ENCODE measurements at regions not wholly inside any gene's neighbourhood (a gene's known extent, or its start where the extent isn't known, plus 50 kb on each side); places are given as distances from the start of the nearest gene placed in this dataset.

- no peaks in the 10 kb centered on the region for H3K27me3 ChIP-seq (ENCODE audit: insufficient read depth, low read length, poor library complexity)
- no peaks in the 10 kb centered on the region for H3K36me3 ChIP-seq (ENCODE audit: insufficient read depth, low read length)
- ATAC-seq (ENCODE audit: insufficient read depth, low read depth) (no peak), DNase-seq (no peak)
- no peak overlapping the region for H3K9ac ChIP-seq (ENCODE audit: low read depth, low read length)
- no peaks in the 10 kb centered on the region for H4K20me1 ChIP-seq (ENCODE audit: insufficient read depth, low read length)
- TF ChIP-seq, protein P1, sequence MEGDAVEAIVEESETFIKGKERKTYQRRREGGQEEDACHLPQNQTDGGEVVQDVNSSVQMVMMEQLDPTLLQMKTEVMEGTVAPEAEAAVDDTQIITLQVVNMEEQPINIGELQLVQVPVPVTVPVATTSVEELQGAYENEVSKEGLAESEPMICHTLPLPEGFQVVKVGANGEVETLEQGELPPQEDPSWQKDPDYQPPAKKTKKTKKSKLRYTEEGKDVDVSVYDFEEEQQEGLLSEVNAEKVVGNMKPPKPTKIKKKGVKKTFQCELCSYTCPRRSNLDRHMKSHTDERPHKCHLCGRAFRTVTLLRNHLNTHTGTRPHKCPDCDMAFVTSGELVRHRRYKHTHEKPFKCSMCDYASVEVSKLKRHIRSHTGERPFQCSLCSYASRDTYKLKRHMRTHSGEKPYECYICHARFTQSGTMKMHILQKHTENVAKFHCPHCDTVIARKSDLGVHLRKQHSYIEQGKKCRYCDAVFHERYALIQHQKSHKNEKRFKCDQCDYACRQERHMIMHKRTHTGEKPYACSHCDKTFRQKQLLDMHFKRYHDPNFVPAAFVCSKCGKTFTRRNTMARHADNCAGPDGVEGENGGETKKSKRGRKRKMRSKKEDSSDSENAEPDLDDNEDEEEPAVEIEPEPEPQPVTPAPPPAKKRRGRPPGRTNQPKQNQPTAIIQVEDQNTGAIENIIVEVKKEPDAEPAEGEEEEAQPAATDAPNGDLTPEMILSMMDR (IDR thresholded peaks at IDR 0.05; ENCODE audit: borderline replicate concordance, extremely low read depth, low read length, poor library complexity, severe bottlenecking), result no peak
- TF ChIP-seq EZH2 (IDR thresholded peaks at IDR 0.05; ENCODE audit: borderline replicate concordance, low read depth, low read length, severe bottlenecking), result no peak
- peaks cover 6% of the 10 kb centered on the region for H3K9me3 ChIP-seq (ENCODE audit: insufficient read depth, low read length, severe bottlenecking)
- H3K79me2 ChIP-seq (ENCODE audit: insufficient read depth, low read length), result no peaks in the 10 kb centered on the region
- H3K27ac ChIP-seq (ENCODE audit: low read length), result no peak overlapping the region
- no peak overlapping the region for H3K4me2 ChIP-seq (ENCODE audit: insufficient read depth, low read length)
- H3K4me3 ChIP-seq (ENCODE audit: low read depth in 1 of 2, low read length in 2 of 2), result no peak overlapping the region
- no peaks in the 10 kb centered on the region for H3K4me1 ChIP-seq (ENCODE audit: insufficient read depth, low read length)
- H2AFZ ChIP-seq (ENCODE audit: low read depth, low read length), result no peak overlapping the region
Observed at GRCh38 chr10:33609546-33609945, 275.1 kb upstream of the NRP1 start.

- H3K4me1 ChIP-seq (ENCODE audit: insufficient read depth, low read length), result no peaks in the 10 kb centered on the region
- no peaks in the 10 kb centered on the region for H3K36me3 ChIP-seq (ENCODE audit: insufficient read depth, low read length)
- H3K9ac ChIP-seq (ENCODE audit: low read depth, low read length), result no peak overlapping the region
- H3K4me3 ChIP-seq (ENCODE audit: low read depth in 1 of 2, low read length in 2 of 2), result no peak overlapping the region
- no peak overlapping the region for H3K27ac ChIP-seq (ENCODE audit: low read length)
- H2AFZ ChIP-seq (ENCODE audit: low read depth, low read length), result no peak overlapping the region
- no peaks in the 10 kb centered on the region for H3K79me2 ChIP-seq (ENCODE audit: insufficient read depth, low read length)
- no peaks in the 10 kb centered on the region for H3K9me3 ChIP-seq (ENCODE audit: insufficient read depth, low read length, severe bottlenecking)
- H4K20me1 ChIP-seq (ENCODE audit: insufficient read depth, low read length), result no peaks in the 10 kb centered on the region
- DNase-seq, result no peak
- H3K4me2 ChIP-seq (ENCODE audit: insufficient read depth, low read length), result no peak overlapping the region
- ATAC-seq (ENCODE audit: insufficient read depth, low read depth), result no peak
- no peak for TF ChIP-seq EZH2 (IDR thresholded peaks at IDR 0.05; ENCODE audit: borderline replicate concordance, low read depth, low read length, severe bottlenecking)
- TF ChIP-seq, protein P1 (IDR thresholded peaks at IDR 0.05; ENCODE audit: borderline replicate concordance, extremely low read depth, low read length, poor library complexity, severe bottlenecking), result no peak
- H3K27me3 ChIP-seq (ENCODE audit: insufficient read depth, low read length, poor library complexity), result no peaks in the 10 kb centered on the region
Observed at GRCh38 chr10:33602278-33602677, 267.8 kb upstream of the NRP1 start.

GRCh38 chr10:33600381-33600780, 265.9 kb upstream of the NRP1 start:
- no peak overlapping the region for H3K4me2 ChIP-seq (ENCODE audit: insufficient read depth, low read length)
- H3K4me3 ChIP-seq (ENCODE audit: low read depth in 1 of 2, low read length in 2 of 2), result no peak overlapping the region
- ATAC-seq (ENCODE audit: insufficient read depth, low read depth) (no peak), DNase-seq (no peak)
- no peak overlapping the region for H3K9ac ChIP-seq (ENCODE audit: low read depth, low read length)
- no peaks in the 10 kb centered on the region for H3K79me2 ChIP-seq (ENCODE audit: insufficient read depth, low read length)
- no peaks in the 10 kb centered on the region for H3K36me3 ChIP-seq (ENCODE audit: insufficient read depth, low read length)
- no peaks in the 10 kb centered on the region for H3K27me3 ChIP-seq (ENCODE audit: insufficient read depth, low read length, poor library complexity)
- no peaks in the 10 kb centered on the region for H3K9me3 ChIP-seq (ENCODE audit: insufficient read depth, low read length, severe bottlenecking)
- H3K4me1 ChIP-seq (ENCODE audit: insufficient read depth, low read length), result no peaks in the 10 kb centered on the region
- TF ChIP-seq, protein P1 (IDR thresholded peaks at IDR 0.05; ENCODE audit: borderline replicate concordance, extremely low read depth, low read length, poor library complexity, severe bottlenecking), result no peak
- no peak for TF ChIP-seq EZH2 (IDR thresholded peaks at IDR 0.05; ENCODE audit: borderline replicate concordance, low read depth, low read length, severe bottlenecking)
- no peak overlapping the region for H2AFZ ChIP-seq (ENCODE audit: low read depth, low read length)
- H3K27ac ChIP-seq (ENCODE audit: low read length), result no peak overlapping the region
- no peaks in the 10 kb centered on the region for H4K20me1 ChIP-seq (ENCODE audit: insufficient read depth, low read length)

- no peaks in the 10 kb centered on the region for H3K9me3 ChIP-seq (ENCODE audit: insufficient read depth, low read length, severe bottlenecking)
- H3K79me2 ChIP-seq (ENCODE audit: insufficient read depth, low read length), result no peaks in the 10 kb centered on the region
- H3K4me3 ChIP-seq (ENCODE audit: low read depth in 1 of 2, low read length in 2 of 2), result no peak overlapping the region
- ATAC-seq (ENCODE audit: insufficient read depth, low read depth) (no peak), DNase-seq (no peak)
- no peaks in the 10 kb centered on the region for H3K27me3 ChIP-seq (ENCODE audit: insufficient read depth, low read length, poor library complexity)
- H2AFZ ChIP-seq (ENCODE audit: low read depth, low read length), result no peak overlapping the region
- no peak overlapping the region for H3K4me2 ChIP-seq (ENCODE audit: insufficient read depth, low read length)
- H3K9ac ChIP-seq (ENCODE audit: low read depth, low read length), result no peak overlapping the region
- no peaks in the 10 kb centered on the region for H3K36me3 ChIP-seq (ENCODE audit: insufficient read depth, low read length)
- H3K27ac ChIP-seq (ENCODE audit: low read length), result no peak overlapping the region
- no peaks in the 10 kb centered on the region for H3K4me1 ChIP-seq (ENCODE audit: insufficient read depth, low read length)
- TF ChIP-seq, protein P1 (IDR thresholded peaks at IDR 0.05; ENCODE audit: borderline replicate concordance, extremely low read depth, low read length, poor library complexity, severe bottlenecking), result no peak
- no peak for TF ChIP-seq EZH2 (IDR thresholded peaks at IDR 0.05; ENCODE audit: borderline replicate concordance, low read depth, low read length, severe bottlenecking)
- H4K20me1 ChIP-seq (ENCODE audit: insufficient read depth, low read length), result no peaks in the 10 kb centered on the region
Observed at GRCh38 chr10:33596422-33596821, 262.0 kb upstream of the NRP1 start.
